H1 (cell line): ENCODE measurements at regions not wholly inside any gene's neighbourhood (a gene's known extent, or its start where the extent isn't known, plus 50 kb on each side); places are given as distances from the start of the nearest gene placed in this dataset.

Source experiments
- CTCF ChIA-PET: fragments of 300-600 bp; sonication (Branson Sonifier 250); formaldehyde crosslinking; loops from one replicate; lab custom pipeline; 2021; ENCODE audit not compliant: partially characterized antibody; lab: Charles Lee
- POLR2A ChIA-PET: fragments of 300-600 bp; sonication (Branson Sonifier 250); formaldehyde crosslinking; loops from one replicate; lab custom pipeline; 2021; ENCODE audit warnings: inconsistent platforms; ENCODE audit not compliant: partially characterized antibody; lab: Charles Lee
- DNase-seq, 2 experiments: peaks; one replicate each; pipeline versions ENCODE4 v3.0.0 to v3.0.0-alpha.2; 2010 to 2022; ENCODE audit warnings: low spot score in 2 of 2, low read depth in 1 of 2, mixed read lengths in 1 of 2
- FAIRE-seq: peaks from 2 replicates; lab custom pipeline; 2011; peaks lifted over from hg19 to GRCh38; lab: Jason Lieb, UNC
- H2AFZ ChIP-seq: 2 replicates; pipeline ENCODE4 v1.8.1; 2012; ENCODE audit warnings: low read length, inconsistent platforms
- H2AK5ac ChIP-seq: 2 replicates; pipeline ENCODE4 v1.6.1; 2013; ENCODE audit warnings: low read depth, low read length
- H2BK120ac ChIP-seq: replicated peaks from 2 replicates; pipeline ENCODE3; 2013; ENCODE audit warnings: low read depth, low read length, inconsistent platforms
- H2BK12ac ChIP-seq: 2 replicates; pipeline ENCODE4 v1.6.1; 2013; ENCODE audit warnings: low read depth, low read length
- H2BK15ac ChIP-seq: 2 replicates; pipeline ENCODE4 v1.6.1; 2013; ENCODE audit warnings: low read length
- H2BK20ac ChIP-seq: 2 replicates; pipeline ENCODE4 v1.6.1; 2013; ENCODE audit warnings: low read length
- H2BK5ac ChIP-seq: 2 replicates; pipeline ENCODE4 v1.6.1; 2013; ENCODE audit warnings: low read depth, low read length
- H3K14ac ChIP-seq: 2 replicates; pipeline ENCODE4 v1.6.1; 2013; ENCODE audit warnings: inconsistent platforms; ENCODE audit not compliant: insufficient read length
- H3K18ac ChIP-seq: 2 replicates; pipeline ENCODE4 v1.6.1; 2013; ENCODE audit warnings: low read length; ENCODE audit errors: extremely low read depth
- H3K23ac ChIP-seq: 2 replicates; pipeline ENCODE4 v1.6.1; 2013; ENCODE audit warnings: inconsistent platforms; ENCODE audit not compliant: insufficient read length
- H3K23me2 ChIP-seq: 2 replicates; pipeline ENCODE4 v1.6.1; 2013; ENCODE audit warnings: low read depth, low read length
- H3K27ac ChIP-seq: 2 replicates; pipeline ENCODE4 v1.6.1; 2011; ENCODE audit warnings: low read depth, low read length, inconsistent platforms
- H3K27me3 ChIP-seq, 4 experiments: replicated peaks in 1 of 4; 1 replicate in 1 of 4; 2 replicates in 3 of 4; pipeline versions ENCODE4 v1.6.1 to v1.8.1; 2011 to 2013; ENCODE audit warnings: low read length in 3 of 4, mild to moderate bottlenecking in 3 of 4, inconsistent platforms in 2 of 4, mixed read lengths in 2 of 4, moderate library complexity in 1 of 4; ENCODE audit not compliant: control insufficient read depth in 3 of 4, insufficient read depth in 3 of 4; ENCODE audit errors: extremely low read depth in 1 of 4
- H3K36me3 ChIP-seq, 4 experiments: 2 replicates each; pipeline versions ENCODE4 v1.6.1 to v1.8.1; 2011 to 2013; ENCODE audit warnings: mild to moderate bottlenecking in 4 of 4, low read length in 3 of 4, moderate library complexity in 2 of 4, control low read depth in 1 of 4, inconsistent platforms in 1 of 4; ENCODE audit not compliant: insufficient read depth in 4 of 4, control insufficient read depth in 2 of 4
- H3K4ac ChIP-seq: replicated peaks from 2 replicates; pipeline ENCODE3; 2013; ENCODE audit warnings: low read length, low read depth, mixed read lengths, inconsistent platforms; ENCODE audit not compliant: insufficient read length
- H3K4me1 ChIP-seq, 4 experiments: replicated peaks in 1 of 4; 1 replicate in 1 of 4; 2 replicates in 3 of 4; pipeline versions ENCODE4 v1.6.1 to v1.8.1; 2011 to 2013; ENCODE audit warnings: low read length in 3 of 4, inconsistent platforms in 2 of 4, mixed read lengths in 1 of 4; ENCODE audit not compliant: insufficient read depth in 4 of 4, control insufficient read depth in 3 of 4
- H3K4me2 ChIP-seq, 2 experiments: 2 replicates each; pipeline versions ENCODE4 v1.6.1 to v1.8.1; 2011 to 2013; ENCODE audit warnings: low read depth in 2 of 2, low read length in 2 of 2, control low read depth in 1 of 2, inconsistent platforms in 1 of 2, mild to moderate bottlenecking in 1 of 2; ENCODE audit not compliant: insufficient read depth in 1 of 2
- H3K4me3 ChIP-seq, 4 experiments: fragments of 200-600, 300-600 bp in 1 of 4; sonication (generic), shearing (Covaris generic), sonication (Bioruptor Twin) in 1 of 4; 2 replicates each; pipeline versions ENCODE4 v1.5.1 to v1.8.1; 2011 to 2016; ENCODE audit warnings: low read length in 4 of 4, low read depth in 3 of 4, control low read depth in 2 of 4, inconsistent platforms in 2 of 4, mild to moderate bottlenecking in 2 of 4, mixed read lengths in 1 of 4, moderate library complexity in 1 of 4; ENCODE audit not compliant: insufficient read depth in 2 of 4; ENCODE audit errors: extremely low read depth in 1 of 4
- H3K56ac ChIP-seq: replicated peaks from 2 replicates; pipeline ENCODE3; 2013; ENCODE audit warnings: low read depth, mild to moderate bottlenecking, mixed read lengths, low read length, inconsistent platforms; ENCODE audit not compliant: insufficient read length
- H3K79me1 ChIP-seq: 2 replicates; pipeline ENCODE4 v1.6.1; 2013; ENCODE audit warnings: low read depth, low read length, control low read depth
- H3K79me2 ChIP-seq, 2 experiments: 2 replicates each; pipeline versions ENCODE4 v1.6.1 to v1.8.1; 2012 to 2013; ENCODE audit warnings: low read length in 2 of 2, mild to moderate bottlenecking in 2 of 2, inconsistent platforms in 1 of 2; ENCODE audit not compliant: insufficient read depth in 2 of 2, control insufficient read depth in 1 of 2
- H3K9ac ChIP-seq, 4 experiments: replicated peaks in 1 of 4; 1 replicate in 1 of 4; 2 replicates in 3 of 4; pipeline versions ENCODE4 v1.6.1 to v1.8.1; 2011 to 2013; ENCODE audit warnings: low read depth in 3 of 4, low read length in 3 of 4, control low read depth in 2 of 4, mild to moderate bottlenecking in 2 of 4, moderate library complexity in 2 of 4, inconsistent platforms in 1 of 4; ENCODE audit errors: extremely low read depth in 1 of 4
- H3K9me3 ChIP-seq, 2 experiments: 2 replicates each; pipeline versions ENCODE4 v1.6.1 to v1.8.1; 2012 to 2013; ENCODE audit warnings: mild to moderate bottlenecking in 2 of 2, moderate library complexity in 2 of 2, control low read depth in 1 of 2, inconsistent platforms in 1 of 2, low read depth in 1 of 2, low read length in 1 of 2, mixed read lengths in 1 of 2; ENCODE audit not compliant: insufficient read depth in 2 of 2
- H4K20me1 ChIP-seq, 2 experiments: replicated peaks in 1 of 2; 2 replicates each; pipeline versions ENCODE3 to v1.8.1; 2011 to 2013; ENCODE audit warnings: inconsistent platforms in 2 of 2, low read length in 2 of 2, mild to moderate bottlenecking in 1 of 2; ENCODE audit not compliant: insufficient read depth in 2 of 2, control insufficient read depth in 1 of 2
- H4K5ac ChIP-seq: 2 replicates; pipeline ENCODE4 v1.6.1; 2013; ENCODE audit warnings: low read length, low read depth, mixed read lengths, inconsistent platforms; ENCODE audit not compliant: insufficient read length
- H4K8ac ChIP-seq: 2 replicates; pipeline ENCODE4 v1.8.0; 2013; ENCODE audit warnings: mild to moderate bottlenecking, moderate library complexity, low read length, inconsistent platforms; ENCODE audit not compliant: insufficient read depth; ENCODE audit errors: extremely low read depth
- H4K91ac ChIP-seq: replicated peaks from 2 replicates; pipeline ENCODE3; 2013; ENCODE audit warnings: low read length, mixed read lengths, inconsistent platforms; ENCODE audit not compliant: insufficient read length
- BRCA1 ChIP-seq: IDR thresholded peaks from 2 replicates; pipeline ENCODE4 v1.6.1; 2012; ENCODE audit warnings: low read depth, low read length, improper control_type of control experiment
- CBX8 ChIP-seq: fragments of 300-800, 300-1000 bp; sonication (generic); IDR thresholded peaks from 2 replicates; pipeline ENCODE4 v1.7.1; 2016; ENCODE audit warnings: low read depth, low read length, borderline replicate concordance
- CTCF ChIP-seq, 3 experiments: IDR thresholded peaks; 1 replicate in 2 of 3; 2 replicates in 1 of 3; pipeline versions ENCODE4 v1.5.1 to v1.6.1; 2011; ENCODE audit warnings: low read length in 3 of 3, mild to moderate bottlenecking in 3 of 3, inconsistent platforms in 2 of 3, low read depth in 1 of 3, moderate library complexity in 1 of 3; ENCODE audit not compliant: insufficient read depth in 1 of 3; ENCODE audit errors: control extremely low read depth in 1 of 3
- RAD21 ChIP-seq, 2 experiments: IDR thresholded peaks in 1 of 2; conservative IDR thresholded peaks in 1 of 2; 2 replicates each; pipeline ENCODE4 v1.6.1; 2011; ENCODE audit warnings: low read depth in 2 of 2, low read length in 2 of 2, improper control_type of control experiment in 1 of 2, inconsistent platforms in 1 of 2, mild to moderate bottlenecking in 1 of 2, moderate library complexity in 1 of 2
- SP2 ChIP-seq: IDR thresholded peaks from 2 replicates; pipeline ENCODE4 v1.6.1; 2012; ENCODE audit warnings: mild to moderate bottlenecking, low read length, inconsistent platforms
- SP4 ChIP-seq: IDR thresholded peaks from 2 replicates; pipeline ENCODE4 v1.6.1; 2012; ENCODE audit warnings: low read length, inconsistent platforms
- WGBS, 2 experiments: shearing (Covaris generic) in 1 of 2; methylation state at CpG; one replicate each; pipeline versions ENCODE4 v1.1.6 to v1.1.7; 2013 to 2015; ENCODE audit warnings: low lambda C conversion rate in 2 of 2, mixed read lengths in 2 of 2, inconsistent platforms in 1 of 2, low coverage in 1 of 2, missing lambda C conversion rate in 1 of 2; ENCODE audit not compliant: insufficient replicate concordance in 2 of 2, insufficient coverage in 1 of 2, insufficient read length in 1 of 2; ENCODE audit errors: extremely low coverage in 1 of 2, missing lambda C conversion rate in 1 of 2; 5-methylcytosine and 5-hydroxymethylcytosine counted together
- TF ChIP-seq, protein P1 (sequence below): IDR thresholded peaks from 2 replicates; pipeline ENCODE4 v1.6.1; 2012; ENCODE audit warnings: inconsistent platforms
- TF ChIP-seq, protein P2 (sequence below): IDR thresholded peaks from 2 replicates; pipeline ENCODE4 v1.6.1; 2012; ENCODE audit warnings: inconsistent platforms

- H2BK120ac ChIP-seq, result no peak overlapping the region
- H4K20me1 ChIP-seq, result peaks cover 0 to 2% of the 10 kb centered on the region in 2 experiments
- no peak overlapping the region for H2BK12ac ChIP-seq
- no peaks in the 10 kb centered on the region for H3K23me2 ChIP-seq
- no peak overlapping the region for H3K9ac ChIP-seq
- CTCF ChIA-PET, result interaction anchor here (0.6 to 1.9 kb wide), 8 partner anchors 10 to 149 kb away, joined by 3 to 7 read pairs (median 4); partner anchors contain the start of gene IQCJ
- no peak for DNase-seq
- no peak overlapping the region for H4K8ac ChIP-seq
- H3K79me2 ChIP-seq, result no peaks in the 10 kb centered on the region
- no peaks in the 10 kb centered on the region for H3K79me1 ChIP-seq
- H2BK20ac ChIP-seq, result no peak overlapping the region
- no peak overlapping the region for H4K91ac ChIP-seq
- POLR2A ChIA-PET, result no interaction called here
- no peak overlapping the region for H2BK15ac ChIP-seq
- no peak overlapping the region for H4K5ac ChIP-seq
- no peaks in the 10 kb centered on the region for H3K27me3 ChIP-seq
- no peak overlapping the region for H3K18ac ChIP-seq
- H2BK5ac ChIP-seq, result no peak overlapping the region
- H3K23ac ChIP-seq, result no peak overlapping the region
- no peak overlapping the region for H3K4me3 ChIP-seq
- 97% methylated on average over 2 of the region's 2 CpGs; no CpG with 5 or more reads in 1 of the 2 experiments for WGBS, 2 experiments
- FAIRE-seq, result no peak
- H2AFZ ChIP-seq, result no peak overlapping the region
- no peak overlapping the region for H2AK5ac ChIP-seq
- no peak overlapping the region for H3K4me2 ChIP-seq
- TF ChIP-seq, protein P1, sequence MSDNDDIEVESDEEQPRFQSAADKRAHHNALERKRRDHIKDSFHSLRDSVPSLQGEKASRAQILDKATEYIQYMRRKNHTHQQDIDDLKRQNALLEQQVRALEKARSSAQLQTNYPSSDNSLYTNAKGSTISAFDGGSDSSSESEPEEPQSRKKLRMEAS, result no peak
- TF ChIP-seq, protein P2, sequence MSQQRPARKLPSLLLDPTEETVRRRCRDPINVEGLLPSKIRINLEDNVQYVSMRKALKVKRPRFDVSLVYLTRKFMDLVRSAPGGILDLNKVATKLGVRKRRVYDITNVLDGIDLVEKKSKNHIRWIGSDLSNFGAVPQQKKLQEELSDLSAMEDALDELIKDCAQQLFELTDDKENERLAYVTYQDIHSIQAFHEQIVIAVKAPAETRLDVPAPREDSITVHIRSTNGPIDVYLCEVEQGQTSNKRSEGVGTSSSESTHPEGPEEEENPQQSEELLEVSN, result no peak
- no peak for TF ChIP-seq CBX8
- TF ChIP-seq SP4, result no peak
- TF ChIP-seq SP2, result no peak
- no peak for TF ChIP-seq BRCA1
- peak in 1 of 3 experiments; percentile 20; a peak in 1 of 4 replicates for TF ChIP-seq CTCF (IDR thresholded peaks at IDR 0.05; ENCODE audit: control extremely low read depth in 1 of 3, insufficient read depth in 1 of 3, low read depth in 1 of 3, low read length in 3 of 3)
- peak in 1 of 2 experiments; percentile 31; a peak in 1 of 4 replicates for TF ChIP-seq RAD21 (IDR thresholded peaks at IDR 0.05 in 1 of 2, conservative IDR thresholded peaks at IDR 0.05 in 1 of 2; ENCODE audit: low read depth in 2 of 2, low read length in 2 of 2)
- no peaks in the 10 kb centered on the region for H3K9me3 ChIP-seq
- H3K56ac ChIP-seq, result no peak overlapping the region
- H3K4me1 ChIP-seq, result peaks cover 0 to 2% (median 0%) of the 10 kb centered on the region in 4 experiments; a peak in 1 of 7 replicates
- no peak overlapping the region for H3K4ac ChIP-seq
- H3K36me3 ChIP-seq, result no peaks in the 10 kb centered on the region
- H3K14ac ChIP-seq, result no peak overlapping the region
- no peak overlapping the region for H3K27ac ChIP-seq
Observed at GRCh38 chr3:159059395-159059794, 257.5 kb downstream of the MFSD1 start.
